ENCODE measurements at regions not wholly inside any gene's neighbourhood (a gene's known extent, or its start where the extent isn't known, plus 50 kb on each side); places are given as distances from the start of the nearest gene placed in this dataset.

GRCh38 chr10:3685384-3685783, 99.6 kb downstream of the KLF6 start:
- Histone ChIP-seq H3K36me3 (ENCODE audit: insufficient read depth, low read length) (no peaks in the 10 kb centered on the region), H3K4me1 (ENCODE audit: low read length) (no peaks in the 10 kb centered on the region), H3K9me2 (replicated peaks; ENCODE audit: insufficient read depth, low read length) (no peaks in the 10 kb centered on the region), H4K20me1 (ENCODE audit: insufficient read depth, low read depth, low read length) (no peaks in the 10 kb centered on the region), H3K27me3 (ENCODE audit: low read length) (no peaks in the 10 kb centered on the region), H2AFZ (ENCODE audit: low read length) (no peak overlapping the region), H3K4me3 (ENCODE audit: low read length) (no peak overlapping the region), H3K9me3 (ENCODE audit: low read length) (no peaks in the 10 kb centered on the region), H3K4me2 (ENCODE audit: low read depth, low read length, poor library complexity, severe bottlenecking) (no peak overlapping the region), H3K27ac (ENCODE audit: low read length) (no peak overlapping the region), H3K9ac (ENCODE audit: low read length) (no peak overlapping the region), H3K79me2 (ENCODE audit: low read length) (no peaks in the 10 kb centered on the region)
- no peak for DNase-seq

- no peaks in the 10 kb centered on the region for H4K20me1 ChIP-seq (ENCODE audit: insufficient read depth, low read depth, low read length)
- H3K9me2 ChIP-seq (replicated peaks; ENCODE audit: insufficient read depth, low read length): no peaks in the 10 kb centered on the region
- H3K79me2 ChIP-seq (ENCODE audit: low read length): no peaks in the 10 kb centered on the region
- no peak overlapping the region for H2AFZ ChIP-seq (ENCODE audit: low read length)
- no peaks in the 10 kb centered on the region for H3K36me3 ChIP-seq (ENCODE audit: insufficient read depth, low read length)
- H3K9me3 ChIP-seq (ENCODE audit: low read length): no peaks in the 10 kb centered on the region
- DNase-seq: no peak
- no peaks in the 10 kb centered on the region for H3K4me1 ChIP-seq (ENCODE audit: low read length)
- H3K27ac ChIP-seq (ENCODE audit: low read length): no peak overlapping the region
- no peaks in the 10 kb centered on the region for H3K27me3 ChIP-seq (ENCODE audit: low read length)
- H3K9ac ChIP-seq (ENCODE audit: low read length): no peak overlapping the region
- H3K4me3 ChIP-seq (ENCODE audit: low read length): no peak overlapping the region
- no peak overlapping the region for H3K4me2 ChIP-seq (ENCODE audit: low read depth, low read length, poor library complexity, severe bottlenecking)
Observed at GRCh38 chr10:3684891-3685290, 100.1 kb downstream of the KLF6 start.

- H3K27me3 ChIP-seq (ENCODE audit: low read length): no peaks in the 10 kb centered on the region
- no peaks in the 10 kb centered on the region for H3K9me2 ChIP-seq (replicated peaks; ENCODE audit: insufficient read depth, low read length)
- no peaks in the 10 kb centered on the region for H3K4me1 ChIP-seq (ENCODE audit: low read length)
- no peaks in the 10 kb centered on the region for H3K79me2 ChIP-seq (ENCODE audit: low read length)
- DNase-seq: no peak
- no peak overlapping the region for H3K27ac ChIP-seq (ENCODE audit: low read length)
- H4K20me1 ChIP-seq (ENCODE audit: insufficient read depth, low read depth, low read length): no peaks in the 10 kb centered on the region
- H3K4me3 ChIP-seq (ENCODE audit: low read length): no peak overlapping the region
- no peak overlapping the region for H3K9ac ChIP-seq (ENCODE audit: low read length)
- no peak overlapping the region for H3K4me2 ChIP-seq (ENCODE audit: low read depth, low read length, poor library complexity, severe bottlenecking)
- no peak overlapping the region for H2AFZ ChIP-seq (ENCODE audit: low read length)
- H3K36me3 ChIP-seq (ENCODE audit: insufficient read depth, low read length): no peaks in the 10 kb centered on the region
- no peaks in the 10 kb centered on the region for H3K9me3 ChIP-seq (ENCODE audit: low read length)
Observed at GRCh38 chr10:3683560-3683959, 101.4 kb downstream of the KLF6 start.

- no peak for DNase-seq
- no peaks in the 10 kb centered on the region for H3K9me2 ChIP-seq (replicated peaks; ENCODE audit: insufficient read depth, low read length)
- no peak overlapping the region for H2AFZ ChIP-seq (ENCODE audit: low read length)
- no peak overlapping the region for H3K9ac ChIP-seq (ENCODE audit: low read length)
- H3K4me2 ChIP-seq (ENCODE audit: low read depth, low read length, poor library complexity, severe bottlenecking): no peak overlapping the region
- no peak overlapping the region for H3K4me3 ChIP-seq (ENCODE audit: low read length)
- no peak overlapping the region for H3K27ac ChIP-seq (ENCODE audit: low read length)
- H4K20me1 ChIP-seq (ENCODE audit: insufficient read depth, low read depth, low read length): no peaks in the 10 kb centered on the region
- H3K4me1 ChIP-seq (ENCODE audit: low read length): no peaks in the 10 kb centered on the region
- H3K36me3 ChIP-seq (ENCODE audit: insufficient read depth, low read length): no peaks in the 10 kb centered on the region
- no peaks in the 10 kb centered on the region for H3K27me3 ChIP-seq (ENCODE audit: low read length)
- H3K79me2 ChIP-seq (ENCODE audit: low read length): no peaks in the 10 kb centered on the region
- H3K9me3 ChIP-seq (ENCODE audit: low read length): no peaks in the 10 kb centered on the region
Observed at GRCh38 chr10:3682745-3683144, 102.3 kb downstream of the KLF6 start.

GRCh38 chr10:3681642-3682554, 103.1 kb downstream of the KLF6 start:
- no peaks in the 10 kb centered on the region for H3K4me1 ChIP-seq (ENCODE audit: low read length)
- H4K20me1 ChIP-seq (ENCODE audit: insufficient read depth, low read depth, low read length): no peaks in the 10 kb centered on the region
- DNase-seq: no peak
- H3K9ac ChIP-seq (ENCODE audit: low read length): no peak overlapping the region
- H3K27ac ChIP-seq (ENCODE audit: low read length): no peak overlapping the region
- H3K4me3 ChIP-seq (ENCODE audit: low read length): no peak overlapping the region
- no peaks in the 10 kb centered on the region for H3K79me2 ChIP-seq (ENCODE audit: low read length)
- H3K9me2 ChIP-seq (replicated peaks; ENCODE audit: insufficient read depth, low read length): no peaks in the 10 kb centered on the region
- no peaks in the 10 kb centered on the region for H3K9me3 ChIP-seq (ENCODE audit: low read length)
- no peaks in the 10 kb centered on the region for H3K27me3 ChIP-seq (ENCODE audit: low read length)
- H3K4me2 ChIP-seq (ENCODE audit: low read depth, low read length, poor library complexity, severe bottlenecking): no peak overlapping the region
- no peak overlapping the region for H2AFZ ChIP-seq (ENCODE audit: low read length)
- H3K36me3 ChIP-seq (ENCODE audit: insufficient read depth, low read length): no peaks in the 10 kb centered on the region

- no peaks in the 10 kb centered on the region for H3K9me3 ChIP-seq (ENCODE audit: low read length)
Observed at GRCh38 chr10:3679950-3680629, 104.9 kb downstream of the KLF6 start.

GRCh38 chr10:3678629-3679227, 106.3 kb downstream of the KLF6 start:
- peaks cover 5% of the 10 kb centered on the region; the same call in 1 of the 2 replicates for H3K4me1 ChIP-seq (ENCODE audit: low read length)
- no peak for DNase-seq
- H3K4me2 ChIP-seq (ENCODE audit: low read depth, low read length, poor library complexity, severe bottlenecking): no peak overlapping the region
- no peaks in the 10 kb centered on the region for H3K36me3 ChIP-seq (ENCODE audit: insufficient read depth, low read length)
- H2AFZ ChIP-seq (ENCODE audit: low read length): no peak overlapping the region
- H3K9me3 ChIP-seq (ENCODE audit: low read length): no peaks in the 10 kb centered on the region
- no peak overlapping the region for H3K4me3 ChIP-seq (ENCODE audit: low read length)
- no peak overlapping the region for H3K27ac ChIP-seq (ENCODE audit: low read length)
- no peaks in the 10 kb centered on the region for H3K27me3 ChIP-seq (ENCODE audit: low read length)
- no peaks in the 10 kb centered on the region for H3K9me2 ChIP-seq (replicated peaks; ENCODE audit: insufficient read depth, low read length)
- no peak overlapping the region for H3K9ac ChIP-seq (ENCODE audit: low read length)
- H4K20me1 ChIP-seq (ENCODE audit: insufficient read depth, low read depth, low read length): no peaks in the 10 kb centered on the region
- H3K79me2 ChIP-seq (ENCODE audit: low read length): no peaks in the 10 kb centered on the region

More at GRCh38 chr10:3679950-3680629, 104.9 kb downstream of the KLF6 start:
- no peak for DNase-seq
- no peak overlapping the region for H3K27ac ChIP-seq (ENCODE audit: low read length)
- no peaks in the 10 kb centered on the region for H3K9me2 ChIP-seq (replicated peaks; ENCODE audit: insufficient read depth, low read length)
- no peak overlapping the region for H2AFZ ChIP-seq (ENCODE audit: low read length)
- no peak overlapping the region for H3K4me3 ChIP-seq (ENCODE audit: low read length)
- no peak overlapping the region for H3K9ac ChIP-seq (ENCODE audit: low read length)
- H3K4me1 ChIP-seq (ENCODE audit: low read length): peaks cover 5% of the 10 kb centered on the region; the same call in 1 of the 2 replicates
- H4K20me1 ChIP-seq (ENCODE audit: insufficient read depth, low read depth, low read length): no peaks in the 10 kb centered on the region
- no peaks in the 10 kb centered on the region for H3K27me3 ChIP-seq (ENCODE audit: low read length)
- no peak overlapping the region for H3K4me2 ChIP-seq (ENCODE audit: low read depth, low read length, poor library complexity, severe bottlenecking)
- H3K79me2 ChIP-seq (ENCODE audit: low read length): no peaks in the 10 kb centered on the region
- H3K36me3 ChIP-seq (ENCODE audit: insufficient read depth, low read length): no peaks in the 10 kb centered on the region

GRCh38 chr10:3676564-3676963, 108.4 kb downstream of the KLF6 start:
- Histone ChIP-seq H3K36me3 (ENCODE audit: insufficient read depth, low read length) (no peaks in the 10 kb centered on the region), H3K9me3 (ENCODE audit: low read length) (no peaks in the 10 kb centered on the region), H3K4me3 (ENCODE audit: low read length) (no peak overlapping the region), H3K9me2 (replicated peaks; ENCODE audit: insufficient read depth, low read length) (no peaks in the 10 kb centered on the region), H3K79me2 (ENCODE audit: low read length) (no peaks in the 10 kb centered on the region), H3K27me3 (ENCODE audit: low read length) (no peaks in the 10 kb centered on the region), H3K4me1 (ENCODE audit: low read length) (peaks cover 5% of the 10 kb centered on the region; the same call in 1 of the 2 replicates), H4K20me1 (ENCODE audit: insufficient read depth, low read depth, low read length) (no peaks in the 10 kb centered on the region), H3K27ac (ENCODE audit: low read length) (no peak overlapping the region), H3K9ac (ENCODE audit: low read length) (no peak overlapping the region), H2AFZ (ENCODE audit: low read length) (no peak overlapping the region), H3K4me2 (ENCODE audit: low read depth, low read length, poor library complexity, severe bottlenecking) (no peak overlapping the region)
- DNase-seq: no peak

Data from Karpas-422 (cell line).